Bone marrow (tissue), 2 donors: ENCODE measurements at regions not wholly inside any gene's neighbourhood (a gene's known extent, or its start where the extent isn't known, plus 50 kb on each side); places are given as distances from the start of the nearest gene placed in this dataset.

Source experiments
- DNase-seq, 2 donors: peaks; one replicate each; lab custom pipeline; 2025; lab: John Stamatoyannopoulos, UW

DNA sequence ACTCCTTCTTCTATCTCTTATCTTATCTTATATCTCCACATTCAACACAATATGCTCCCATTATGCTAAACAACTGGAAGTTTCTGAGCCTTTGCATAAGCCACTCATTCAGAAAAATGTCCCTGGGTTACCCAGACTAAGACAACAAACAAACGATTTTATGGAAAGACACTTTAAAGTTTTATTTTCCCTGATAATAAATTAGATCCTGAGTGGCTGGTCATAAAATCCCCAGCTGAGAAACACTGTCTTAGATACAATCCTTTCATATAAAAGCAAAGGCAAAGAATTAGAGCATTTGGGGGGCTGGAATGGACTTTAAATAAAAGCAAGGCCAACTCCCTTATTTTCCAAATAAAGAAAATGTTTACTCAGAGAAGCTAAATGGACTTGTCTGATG, 322.3 kb downstream of the GBE1 start:
- no peak for DNase-seq

DNA sequence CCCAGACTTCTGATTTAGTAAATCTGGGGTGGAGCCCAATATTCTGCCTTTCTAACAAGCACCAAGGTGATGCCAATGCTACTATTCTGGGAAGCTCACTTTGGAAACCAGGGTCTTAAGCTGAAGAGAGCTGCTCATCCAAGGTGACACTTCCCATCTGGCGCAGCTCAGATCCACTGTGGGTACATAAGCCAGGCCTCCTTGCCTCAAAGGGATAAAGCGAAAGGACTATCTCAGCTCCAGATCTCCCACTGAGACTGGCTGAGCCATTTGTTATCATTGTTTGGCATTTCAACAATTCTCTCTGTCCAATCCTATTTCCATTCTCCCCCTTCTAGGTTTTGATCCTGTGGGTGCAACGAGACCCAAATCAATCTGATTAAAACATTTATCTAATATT, 323.8 kb downstream of the GBE1 start:
- no peak for DNase-seq

DNA sequence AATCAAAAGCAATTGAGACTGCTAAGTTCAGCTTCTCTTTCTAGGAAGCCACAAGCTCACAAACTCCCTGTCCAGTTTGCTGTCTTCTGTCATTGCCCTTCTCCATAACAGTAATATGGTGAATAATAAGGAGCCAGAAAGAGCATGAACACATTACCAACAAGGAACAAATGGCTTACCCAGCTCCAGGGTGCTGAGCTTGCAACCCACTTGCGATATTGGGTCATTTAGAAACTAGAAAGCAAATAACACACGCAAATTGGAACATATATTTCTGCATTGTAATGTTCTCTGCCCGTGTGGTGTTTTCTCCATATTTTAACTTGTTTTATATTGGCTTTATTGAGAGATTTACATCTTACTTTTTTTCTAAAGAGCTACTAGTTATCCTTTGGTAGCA, 325.3 kb downstream of the GBE1 start:
- DNase-seq, result no peak

DNA sequence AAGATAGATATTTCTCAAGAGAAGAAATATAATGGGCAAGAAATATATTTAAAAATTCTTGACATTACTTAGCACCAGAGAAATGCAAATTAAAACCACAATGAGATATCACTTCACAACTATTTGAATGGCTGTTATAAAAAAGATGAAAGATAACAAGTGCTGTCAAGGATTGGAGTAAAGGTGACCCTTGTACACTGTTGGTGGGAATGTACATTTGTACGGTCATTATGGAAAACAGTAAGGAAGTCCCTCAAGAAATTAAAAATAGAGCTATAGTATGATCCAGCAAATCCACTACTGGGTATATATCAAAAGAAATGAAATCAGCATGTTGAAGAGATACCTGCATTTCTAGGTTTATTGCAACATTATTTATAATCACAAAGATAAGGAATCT, 326.4 kb downstream of the GBE1 start:
- DNase-seq, result no peak

DNA sequence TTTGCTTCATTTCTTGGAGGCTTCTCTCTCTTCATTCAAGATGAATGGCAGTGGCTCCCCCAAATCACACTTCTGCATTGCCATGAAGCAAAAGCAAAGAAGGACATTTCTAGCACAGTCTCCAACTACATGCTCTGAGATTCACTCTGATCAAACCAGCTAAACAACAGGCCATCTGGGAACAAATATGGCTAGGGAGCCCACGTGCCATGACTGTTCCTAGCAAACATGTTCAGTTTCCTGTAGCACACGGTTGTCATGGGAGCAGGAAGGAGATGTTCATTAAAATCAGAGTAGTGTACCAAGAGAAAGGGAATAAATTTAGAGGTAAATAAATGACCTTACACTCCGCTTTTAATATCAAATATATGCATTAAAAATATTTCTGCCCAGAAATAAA, 327.3 kb downstream of the GBE1 start:
- no peak for DNase-seq

DNA sequence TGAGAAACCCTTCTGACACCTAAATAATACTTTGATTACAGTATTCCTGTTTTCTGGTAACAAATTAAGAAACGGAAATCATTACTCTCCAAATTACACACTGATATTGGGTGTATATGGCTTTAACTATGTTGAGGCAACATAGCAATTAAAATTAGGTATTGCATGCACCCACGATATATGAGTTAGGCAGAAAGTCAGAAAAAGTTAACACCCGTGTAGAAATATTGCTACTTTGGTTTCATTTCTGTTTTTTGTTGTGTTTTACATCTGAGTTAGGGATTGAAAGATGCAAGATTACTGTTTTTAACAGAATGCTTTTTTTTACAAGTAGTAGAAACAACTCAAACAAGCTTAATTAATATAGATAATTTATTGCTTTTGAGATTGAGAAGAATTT, 327.8 kb downstream of the GBE1 start:
- no peak for DNase-seq

DNA sequence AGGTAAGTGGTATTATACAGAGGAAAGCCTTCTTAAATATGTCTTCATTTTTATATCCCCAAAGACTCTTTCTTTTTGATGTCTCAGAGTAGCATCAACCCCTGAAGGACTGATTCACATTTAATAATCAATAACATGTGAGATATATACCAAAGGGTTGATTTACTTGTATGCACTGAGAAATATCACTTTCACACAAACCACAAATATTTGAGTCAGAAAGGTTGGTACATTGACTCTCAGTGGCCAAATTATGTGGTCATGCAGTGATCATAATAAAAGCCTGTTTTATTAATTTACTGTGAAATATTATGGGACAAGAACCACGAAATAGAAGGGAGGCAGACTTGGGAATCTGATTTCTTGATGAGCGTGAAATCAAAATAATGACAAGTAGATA, 329.0 kb downstream of the GBE1 start:
- DNase-seq, result no peak

DNA sequence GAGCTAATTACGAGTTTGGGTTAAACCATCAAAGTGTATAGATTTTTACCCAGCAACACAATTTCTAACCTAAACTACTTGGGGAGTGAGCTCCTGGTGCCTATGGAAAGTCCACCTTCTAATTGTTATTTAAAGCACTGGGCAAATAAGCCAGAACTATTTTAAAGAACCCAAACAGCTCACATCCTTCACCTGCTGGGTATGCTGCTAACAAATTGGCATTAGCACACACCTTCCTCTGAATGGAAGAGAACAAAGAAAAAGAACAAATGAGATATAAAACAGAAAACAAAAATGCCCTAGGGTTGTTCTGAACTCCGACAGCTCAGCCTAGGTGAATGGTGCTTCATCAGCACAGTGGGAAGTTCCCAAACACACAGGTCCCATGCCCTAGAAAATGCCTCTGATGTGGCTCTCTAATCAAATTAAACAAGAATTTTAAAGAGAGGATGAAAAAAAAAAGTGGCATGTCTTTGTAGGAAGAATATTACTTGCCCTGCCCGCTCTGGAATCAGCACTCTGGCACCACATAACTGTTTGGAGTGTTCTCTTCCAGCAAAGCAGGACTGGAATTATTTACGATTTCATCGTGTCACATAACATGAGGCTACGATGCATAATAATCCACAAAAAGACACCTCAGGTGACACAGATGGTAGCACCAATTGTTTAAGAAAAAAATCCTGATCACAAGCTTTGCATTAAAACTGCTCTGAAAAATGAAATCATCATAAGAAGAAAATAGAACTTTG, 334.4 kb downstream of the GBE1 start:
- no peak for DNase-seq

DNA sequence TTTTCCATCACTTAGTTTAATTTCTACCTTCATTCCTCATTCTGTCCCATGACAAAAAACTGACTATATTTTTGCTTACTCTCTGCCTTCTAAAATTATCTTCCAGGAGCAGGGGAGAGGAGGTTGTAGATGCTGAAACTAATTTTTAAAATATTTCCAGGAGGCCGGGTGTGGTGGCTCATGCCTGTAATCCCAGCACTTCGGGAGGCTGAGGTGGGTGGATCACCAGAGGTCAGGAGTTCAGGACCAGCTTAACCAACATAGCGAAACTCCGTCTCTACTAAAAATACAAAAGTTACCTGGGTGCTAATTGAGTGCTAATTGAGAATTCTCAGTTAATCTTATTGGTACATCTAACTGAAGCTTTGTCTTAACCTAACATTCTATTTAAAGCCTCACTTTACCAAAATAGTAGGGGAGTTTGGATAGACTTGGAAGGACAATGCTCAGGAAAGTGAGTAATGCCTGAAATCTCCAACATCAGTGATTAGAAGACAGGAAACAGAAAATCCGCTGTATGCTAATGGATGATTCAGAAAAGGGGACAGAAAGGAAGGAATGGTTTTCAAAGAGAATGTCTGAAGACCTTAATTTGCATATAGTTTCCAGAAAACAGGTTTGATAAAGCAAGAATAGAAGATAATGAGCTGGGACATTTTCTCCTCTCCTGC, 336.1 kb downstream of the GBE1 start:
- DNase-seq, result no peak

DNA sequence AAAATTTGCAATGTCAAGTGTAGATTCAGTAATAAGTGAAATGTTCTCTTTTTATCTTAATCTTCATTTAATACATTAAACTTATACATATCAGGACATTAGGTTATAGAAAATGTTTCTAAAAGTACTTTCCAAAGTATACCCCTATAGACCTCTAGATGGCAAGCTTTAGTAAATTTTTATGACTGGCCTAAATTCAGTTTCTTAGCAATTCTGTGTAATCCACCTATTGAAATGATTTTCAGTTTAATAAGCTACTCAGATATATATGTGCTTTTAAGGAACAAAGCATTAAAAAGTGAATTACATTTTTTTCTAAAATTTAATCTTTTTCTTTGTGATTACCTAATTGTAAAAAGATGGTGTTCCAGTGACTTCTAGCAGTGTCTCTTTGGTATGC, 342.2 kb downstream of the GBE1 start:
- no peak for DNase-seq

DNA sequence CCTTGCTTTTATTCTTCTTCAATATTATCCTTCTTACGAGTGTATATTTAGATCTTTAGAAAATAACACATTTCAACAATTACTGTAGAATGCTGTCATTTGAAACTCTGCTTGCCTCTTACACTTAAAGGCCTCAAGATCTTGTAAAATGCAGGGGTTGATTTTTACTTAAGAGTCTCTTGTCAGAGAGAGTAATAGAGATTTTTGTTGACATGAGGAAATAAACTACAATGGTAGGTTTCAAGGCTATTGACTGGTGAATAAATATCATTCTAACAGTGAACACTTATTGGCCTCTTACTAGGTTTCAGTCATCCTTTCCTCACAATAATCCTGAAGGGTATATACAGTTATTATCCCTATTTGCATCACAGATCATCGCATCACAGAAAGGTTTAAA, 344.6 kb downstream of the GBE1 start:
- no peak for DNase-seq

DNA sequence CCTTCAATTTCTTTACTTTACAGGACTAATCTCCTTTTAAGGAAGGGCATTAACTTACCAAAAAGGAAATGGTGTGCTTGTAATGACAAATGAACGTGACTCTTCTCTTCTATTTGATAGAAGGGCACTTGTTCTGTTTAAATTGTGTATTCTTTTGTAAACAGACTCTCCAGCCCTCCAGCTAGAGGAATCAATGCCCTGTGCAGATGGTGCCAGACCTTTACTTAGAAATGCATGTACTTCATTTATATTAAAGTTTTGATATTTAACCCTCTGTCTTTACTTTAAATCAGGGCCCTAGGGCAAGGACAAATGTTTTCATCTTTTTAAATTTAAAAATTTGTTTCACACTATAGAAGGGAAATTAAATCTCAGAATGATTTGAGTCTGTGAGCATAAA, 355.1 kb downstream of the GBE1 start:
- no peak for DNase-seq

DNA sequence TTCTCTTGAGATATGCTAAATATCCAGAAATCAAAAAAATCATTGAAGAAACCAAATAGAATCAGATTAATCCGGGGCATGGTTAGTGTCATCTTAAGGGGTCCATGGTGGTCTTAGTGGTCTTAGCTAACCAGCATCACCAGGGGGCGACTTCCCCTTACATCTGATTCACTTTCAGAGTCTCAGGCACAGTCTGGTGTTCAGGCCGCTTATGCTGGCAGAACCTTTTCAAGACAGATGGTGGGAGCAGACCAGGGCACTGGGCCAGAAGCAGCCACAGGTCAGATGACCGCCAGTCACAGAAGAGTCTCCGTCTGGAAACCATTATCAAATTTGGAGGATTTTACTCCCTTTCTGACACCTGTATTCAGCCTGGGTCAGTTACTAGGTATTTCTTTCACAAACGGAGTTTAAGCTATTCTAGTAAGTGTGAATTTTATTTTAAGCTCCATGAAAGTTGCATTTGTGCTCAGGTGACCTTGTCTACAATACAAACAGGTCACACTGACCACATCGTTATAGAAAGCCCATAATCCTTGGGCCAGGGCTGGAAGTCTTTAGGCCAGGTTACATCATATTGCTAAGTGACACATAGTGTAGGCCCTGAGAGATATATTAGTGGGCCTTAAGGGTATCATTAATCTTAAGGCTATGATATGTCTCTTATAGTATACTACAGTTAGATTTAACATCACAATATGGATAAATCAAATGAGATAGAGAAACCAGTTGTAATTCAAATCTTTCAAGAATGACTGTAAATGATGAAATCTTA, 365.5 kb downstream of the GBE1 start:
- no peak for DNase-seq

DNA sequence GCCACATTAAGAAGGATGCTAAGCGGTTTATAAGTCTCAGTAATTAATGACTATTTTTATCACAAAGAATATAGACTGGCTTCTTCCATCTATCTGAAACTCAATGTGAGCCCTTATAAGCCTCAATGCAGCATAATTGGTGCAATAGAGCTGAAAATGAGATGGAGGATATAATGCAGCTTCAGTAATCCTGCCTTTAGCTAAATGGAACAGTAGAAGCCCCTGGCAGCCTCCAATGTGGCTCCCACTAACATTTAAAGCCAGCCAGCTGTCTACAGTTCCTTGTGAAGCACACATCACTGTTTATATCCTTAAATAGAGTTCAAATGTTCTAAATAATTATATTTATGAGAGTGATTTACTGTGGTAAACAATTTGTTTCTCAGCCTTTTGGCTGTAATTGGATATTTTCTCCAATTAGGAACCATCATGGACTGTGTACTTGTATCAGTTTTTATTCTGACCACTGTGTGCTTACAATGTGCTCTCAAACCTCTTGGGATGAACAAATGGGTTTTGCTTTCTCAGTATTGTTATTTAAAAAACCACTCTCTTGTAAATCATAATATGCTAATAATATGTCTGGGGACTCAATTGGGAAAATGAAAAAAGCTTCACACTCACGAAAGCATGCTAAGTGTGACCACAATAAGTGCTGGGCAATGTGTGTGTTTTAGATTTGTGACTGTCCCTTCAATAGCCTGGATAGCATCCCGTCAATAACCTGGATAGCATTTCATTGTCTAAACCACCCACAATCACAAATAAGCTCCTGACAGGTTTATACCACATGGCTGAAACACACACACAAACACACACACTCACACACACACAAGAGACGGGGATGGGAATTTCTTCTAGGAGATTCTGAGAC, 366.6 kb downstream of the GBE1 start:
- no peak for DNase-seq

DNA sequence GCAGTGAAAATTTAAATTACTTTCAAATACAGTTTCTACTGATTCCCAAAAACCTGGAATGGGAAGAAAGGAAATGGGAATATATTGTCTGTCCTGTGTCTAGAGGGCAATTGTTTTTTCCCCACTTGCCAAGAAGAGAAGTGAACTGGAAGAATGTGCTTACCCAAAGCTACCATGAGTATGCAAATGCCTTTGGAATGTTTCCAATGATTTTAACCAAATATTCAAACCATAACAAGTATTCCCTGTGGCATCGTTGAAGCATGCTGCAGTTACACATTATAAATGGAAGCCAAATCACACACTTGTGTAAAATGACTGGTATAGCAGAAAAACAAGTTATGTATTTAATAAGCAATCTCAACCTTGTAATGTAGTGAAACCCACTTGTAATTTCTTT, 368.2 kb downstream of the GBE1 start:
- DNase-seq, result no peak

DNA sequence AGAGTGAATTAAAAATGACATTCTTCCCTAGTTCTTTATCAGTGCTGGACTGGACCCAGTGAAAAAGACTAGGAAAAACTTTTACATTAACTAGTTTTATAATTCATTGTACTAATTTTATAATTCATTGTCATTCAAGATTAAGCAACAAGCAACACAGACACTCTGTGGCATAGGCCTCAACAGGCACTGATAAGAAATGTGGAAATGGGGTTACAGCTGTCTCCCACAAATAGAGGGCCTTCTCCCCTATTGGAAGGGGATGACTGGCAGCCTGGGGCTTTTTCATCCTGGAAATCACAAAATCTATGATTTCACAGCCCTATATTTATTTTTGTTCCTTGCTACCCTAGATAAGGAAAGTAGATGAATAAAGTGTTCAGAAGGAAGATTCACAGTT, 370.6 kb downstream of the GBE1 start:
- no peak for DNase-seq

DNA sequence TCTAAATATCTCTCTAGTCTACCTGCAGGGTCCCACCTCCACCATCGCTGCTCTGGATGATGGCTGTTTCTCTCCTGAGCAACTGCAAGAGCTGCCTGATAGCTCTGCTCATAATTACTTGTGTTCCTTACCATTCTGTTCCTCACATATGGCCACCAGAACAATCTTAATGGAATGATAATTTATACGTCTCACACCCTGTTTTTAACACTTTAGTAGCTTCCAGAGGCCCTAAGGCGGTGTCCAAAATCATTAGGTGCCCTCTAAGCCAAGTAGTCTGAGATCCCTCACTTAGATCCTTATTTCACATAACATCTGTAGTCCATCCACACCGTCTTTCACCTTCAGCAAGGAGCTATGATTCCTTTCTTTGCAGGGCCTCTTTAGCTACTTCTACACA, 373.3 kb downstream of the GBE1 start:
- no peak for DNase-seq

DNA sequence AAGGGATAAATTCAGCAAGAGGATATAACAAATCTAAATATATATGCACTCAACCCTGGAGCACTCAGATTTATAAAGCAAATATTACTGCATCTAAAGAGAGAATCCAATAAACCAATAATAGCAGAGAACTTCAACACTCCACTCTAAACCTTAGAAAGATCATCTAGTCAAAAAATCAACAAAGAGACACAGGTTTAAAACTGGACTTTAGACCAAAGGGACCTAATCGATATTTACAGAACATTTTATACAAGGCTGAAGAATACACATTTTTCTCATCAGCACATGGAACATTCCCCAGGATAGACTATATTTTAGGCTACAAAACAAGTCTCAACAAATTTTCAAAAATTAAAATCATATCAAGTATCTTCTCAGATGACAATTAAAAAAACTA, 379.0 kb downstream of the GBE1 start:
- no peak for DNase-seq

DNA sequence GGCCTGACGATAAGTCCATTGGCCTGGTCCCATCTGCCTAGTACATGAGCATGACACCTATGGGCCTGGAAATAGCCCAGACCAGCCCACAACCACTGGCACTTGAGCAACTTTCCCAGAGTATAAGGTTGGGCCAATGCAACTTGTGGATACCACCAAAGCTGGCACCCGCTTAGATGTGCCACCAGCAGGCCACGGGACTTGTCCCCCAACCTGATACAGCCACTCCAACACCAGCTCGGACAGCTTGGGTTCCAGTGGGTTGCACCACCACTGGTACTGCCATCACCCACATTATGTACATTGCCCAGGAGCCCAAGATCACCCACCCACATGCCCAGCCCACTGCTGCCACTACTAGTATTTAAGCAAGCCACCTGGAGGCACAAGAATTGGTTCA, 381.2 kb downstream of the GBE1 start:
- DNase-seq, result no peak

DNA sequence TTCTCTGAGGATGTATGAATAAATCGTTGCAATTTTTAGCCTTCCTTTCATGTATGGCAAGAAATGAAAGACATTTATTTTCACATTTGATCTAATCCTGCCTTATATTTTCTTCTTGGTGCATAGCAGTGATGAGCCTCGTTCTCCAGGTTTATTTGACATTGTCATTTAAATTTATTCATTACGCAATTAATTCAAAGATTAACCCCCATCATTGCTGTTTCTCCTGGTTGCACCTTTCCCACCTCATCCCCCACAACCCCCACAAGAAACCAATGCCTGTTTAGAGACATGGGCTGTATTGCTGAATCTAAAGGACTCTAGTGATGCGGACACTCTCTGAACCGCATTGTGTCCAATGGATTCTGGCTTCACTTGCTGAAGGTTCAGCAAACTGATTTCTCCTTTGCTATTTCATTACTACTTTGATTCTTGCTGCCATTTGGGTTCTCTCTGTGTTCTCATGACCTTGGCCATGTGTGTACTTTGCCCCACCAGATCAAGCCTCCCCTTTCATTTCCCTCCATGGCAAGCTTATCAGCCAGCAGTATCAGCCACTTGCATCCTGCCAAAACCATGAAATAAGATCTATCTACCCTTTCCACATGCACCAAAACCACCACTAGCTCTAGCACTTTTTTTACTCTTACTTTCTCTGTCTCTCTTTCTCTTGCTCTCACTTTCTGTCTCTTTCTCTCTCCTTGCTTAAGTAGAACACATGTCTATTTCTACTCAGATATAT, 382.7 kb downstream of the GBE1 start:
- DNase-seq, result no peak

DNA sequence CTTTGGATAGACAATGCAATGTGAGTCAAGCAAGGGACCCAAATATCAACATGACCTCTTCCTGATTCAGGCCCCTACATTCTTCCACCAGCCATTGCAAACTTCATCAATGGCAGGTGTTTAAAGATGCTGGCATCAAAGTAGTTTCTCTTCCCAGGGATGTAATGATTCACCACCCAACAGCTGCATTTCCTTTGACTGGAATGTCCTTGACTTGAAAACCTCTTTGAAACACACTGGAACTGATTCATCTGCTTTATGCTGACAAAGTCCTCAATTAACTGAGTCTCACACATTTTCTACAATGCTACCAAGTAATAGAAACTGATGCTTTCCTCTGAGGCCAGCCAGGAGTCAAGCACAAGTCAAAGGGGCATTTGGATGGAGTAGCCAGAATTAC, 385.5 kb downstream of the GBE1 start:
- no peak for DNase-seq

DNA sequence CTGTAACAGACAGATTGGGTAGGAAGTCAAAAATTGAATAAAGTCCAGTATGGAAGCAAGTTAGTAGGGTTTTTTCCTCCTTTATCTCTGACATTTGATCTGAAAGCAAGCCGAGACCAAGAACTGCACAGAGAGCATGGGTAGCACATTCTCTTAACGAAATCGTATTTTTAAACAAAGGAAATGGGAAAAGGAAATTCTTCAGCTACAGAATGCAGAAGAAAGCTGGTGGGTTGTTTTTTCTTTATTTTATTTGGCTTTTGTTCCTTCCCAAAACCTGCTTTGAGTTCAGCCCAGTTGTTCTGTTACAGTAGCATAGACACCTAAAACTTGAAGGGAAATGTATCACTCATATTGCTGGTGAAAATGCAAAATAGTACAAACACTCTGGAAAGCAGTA, 397.0 kb downstream of the GBE1 start:
- no peak for DNase-seq
